T-cell (primary cell): ENCODE measurements at regions not wholly inside any gene's neighbourhood (a gene's known extent, or its start where the extent isn't known, plus 50 kb on each side); places are given as distances from the start of the nearest gene placed in this dataset.

ENCODE experiments used
- ATAC-seq, 4 experiments: fragments of 200-7000 bp in 3 of 4; fragments of 150-1000 bp in 1 of 4; cut with Tn5 transposase; replicated peaks in 1 of 4; 1 replicate in 3 of 4; 2 replicates in 1 of 4; pipeline ENCODE4 v1.10.0; 2021; ENCODE audit warnings: moderate library complexity in 3 of 4, mild to moderate bottlenecking in 2 of 4, moderate number of reproducible peaks in 1 of 4
- CTCF ChIA-PET, 2 donors: fragments of 300-600 bp; sonication (Branson Sonifier 250); formaldehyde crosslinking; loops; one replicate each; lab custom pipeline; 2022; ENCODE audit warnings: antibody characterized with exemption in 2 of 2; lab: Charles Lee
- POLR2A ChIA-PET, 2 donors: fragments of 300-600 bp; sonication (Branson Sonifier 250); formaldehyde crosslinking; loops; one replicate each; lab custom pipeline; 2022; ENCODE audit warnings: antibody characterized with exemption in 2 of 2; lab: Charles Lee
- DNase-seq, 35 experiments: peaks; one replicate each; pipeline versions ENCODE4 v3.0.0 to v3.0.0-alpha.2; 2013 to 2023
- H3K27ac ChIP-seq: one replicate; pipeline ENCODE4 v1.5.1; 2013; ENCODE audit warnings: low read length
- H3K27me3 ChIP-seq, 2 experiments: replicated peaks in 1 of 2; 1 replicate in 1 of 2; 2 replicates in 1 of 2; pipeline versions ENCODE4 v1.6.1 to v1.7.0; 2013; ENCODE audit warnings: low read length in 1 of 2, mixed read lengths in 1 of 2; ENCODE audit not compliant: control insufficient read depth in 2 of 2, insufficient read depth in 2 of 2; ENCODE audit errors: extremely low read depth in 1 of 2
- H3K36me3 ChIP-seq, 2 donors: 1 replicate in 1 of 2; 2 replicates in 1 of 2; pipeline versions ENCODE4 v1.6.1 to v1.7.0; 2013; ENCODE audit warnings: low read length in 1 of 2; ENCODE audit not compliant: control insufficient read depth in 2 of 2, insufficient read depth in 1 of 2; ENCODE audit errors: extremely low read depth in 1 of 2
- H3K4me1 ChIP-seq, 2 experiments: 1 replicate in 1 of 2; 2 replicates in 1 of 2; pipeline versions ENCODE4 v1.6.1 to v1.7.0; 2013; ENCODE audit warnings: low read length in 2 of 2, mixed read lengths in 1 of 2; ENCODE audit not compliant: insufficient read depth in 2 of 2, control insufficient read depth in 1 of 2; ENCODE audit errors: extremely low read depth in 1 of 2
- H3K4me3 ChIP-seq, 2 donors: 1 replicate in 1 of 2; 2 replicates in 1 of 2; pipeline versions ENCODE4 v1.5.1 to v1.7.0; 2013; ENCODE audit warnings: mild to moderate bottlenecking in 2 of 2, low read length in 1 of 2, moderate library complexity in 1 of 2; ENCODE audit not compliant: control insufficient read depth in 1 of 2; ENCODE audit errors: extremely low read depth in 1 of 2
- H3K9me3 ChIP-seq: 2 replicates; pipeline ENCODE4 v1.7.0; 2013
- H3K27ac Mint-ChIP-seq, 2 donors: one replicate each; pipeline ENCODE4 v1.8.0; 2020 to 2021; ENCODE audit warnings: mild to moderate bottlenecking in 2 of 2, mixed read lengths in 2 of 2
- H3K27me3 Mint-ChIP-seq, 2 donors: one replicate each; pipeline ENCODE4 v1.8.0; 2021 to 2022; ENCODE audit warnings: mixed read lengths in 2 of 2
- H3K36me3 Mint-ChIP-seq: one replicate; pipeline ENCODE4 v1.8.0; 2021; ENCODE audit warnings: mixed read lengths
- H3K4me1 Mint-ChIP-seq, 3 donors: one replicate each; pipeline ENCODE4 v1.8.0; 2020 to 2022; ENCODE audit warnings: mixed read lengths in 3 of 3, mild to moderate bottlenecking in 1 of 3
- H3K4me3 Mint-ChIP-seq, 3 donors: one replicate each; pipeline ENCODE4 v1.8.0; 2020 to 2022; ENCODE audit warnings: mild to moderate bottlenecking in 3 of 3, mixed read lengths in 3 of 3, moderate library complexity in 3 of 3
- H3K9me3 Mint-ChIP-seq, 3 donors: one replicate each; pipeline ENCODE4 v1.8.0; 2020 to 2022; ENCODE audit warnings: mixed read lengths in 3 of 3
- WGBS: methylation state at CpG from one replicate; pipeline ENCODE4 v1.1.5; 2013; ENCODE audit warnings: missing lambda C conversion rate; ENCODE audit not compliant: insufficient coverage; 5-methylcytosine and 5-hydroxymethylcytosine counted together

- H3K27ac ChIP-seq: no peak overlapping the region
- no peaks in the 10 kb centered on the region for H3K36me3 ChIP-seq
- CTCF ChIA-PET: no interaction called here
- Mint-ChIP-seq H3K27ac (no peak overlapping the region), H3K36me3 (no peaks in the 10 kb centered on the region), H3K9me3 (no peaks in the 10 kb centered on the region), H3K27me3 (no peaks in the 10 kb centered on the region), H3K4me1 (no peaks in the 10 kb centered on the region), H3K4me3 (no peak overlapping the region)
- H3K4me1 ChIP-seq: no peaks in the 10 kb centered on the region
- H3K9me3 ChIP-seq: no peaks in the 10 kb centered on the region
- ATAC-seq (no peak), DNase-seq (no peak)
- no peaks in the 10 kb centered on the region for H3K27me3 ChIP-seq
- WGBS: no CpG with 5 or more reads among the region's 4 CpGs
- H3K4me3 ChIP-seq: no peak overlapping the region
- POLR2A ChIA-PET: no interaction called here
Measured at GRCh38 chr4:163913571-163913970, 419.1 kb downstream of the TMA16 start.

- no peak for ATAC-seq
- Histone ChIP-seq H3K27me3 (no peaks in the 10 kb centered on the region), H3K9me3 (no peaks in the 10 kb centered on the region), H3K36me3 (no peaks in the 10 kb centered on the region), H3K4me3 (no peak overlapping the region), H3K27ac (no peak overlapping the region), H3K4me1 (no peaks in the 10 kb centered on the region)
- no CpG with 5 or more reads among the region's 3 CpGs for WGBS
- Mint-ChIP-seq H3K36me3 (no peaks in the 10 kb centered on the region), H3K4me3 (no peak overlapping the region), H3K27ac (no peak overlapping the region), H3K9me3 (no peaks in the 10 kb centered on the region), H3K4me1 (no peaks in the 10 kb centered on the region), H3K27me3 (no peaks in the 10 kb centered on the region)
- ChIA-PET CTCF (no interaction called here), POLR2A (no interaction called here)
- DNase-seq: no peak
Measured at GRCh38 chr4:163915896-163916295, 421.4 kb downstream of the TMA16 start.

- ATAC-seq (no peak), DNase-seq (no peak)
- CTCF ChIA-PET: no interaction called here
- Mint-ChIP-seq H3K4me1 (peaks cover 0 to 3% (median 0%) of the 10 kb centered on the region in 3 donors), H3K27me3 (no peaks in the 10 kb centered on the region), H3K4me3 (no peak overlapping the region), H3K27ac (no peak overlapping the region), H3K9me3 (no peaks in the 10 kb centered on the region), H3K36me3 (no peaks in the 10 kb centered on the region)
- Histone ChIP-seq H3K4me1 (no peaks in the 10 kb centered on the region), H3K4me3 (no peak overlapping the region), H3K9me3 (no peaks in the 10 kb centered on the region), H3K27me3 (no peaks in the 10 kb centered on the region), H3K27ac (no peak overlapping the region), H3K36me3 (no peaks in the 10 kb centered on the region)
- POLR2A ChIA-PET: no interaction called here
- 86% methylated on average over 1 of the region's 2 CpGs for WGBS
Measured at GRCh38 chr4:163920426-163920825, 425.9 kb downstream of the TMA16 start.

- Mint-ChIP-seq H3K27me3 (no peaks in the 10 kb centered on the region), H3K9me3 (no peaks in the 10 kb centered on the region), H3K36me3 (no peaks in the 10 kb centered on the region), H3K4me3 (no peak overlapping the region), H3K27ac (no peak overlapping the region), H3K4me1 (peaks cover 0 to 3% (median 0%) of the 10 kb centered on the region in 3 donors)
- H3K36me3 ChIP-seq: no peaks in the 10 kb centered on the region
- ATAC-seq: peak in 1 of 4 experiments; percentile 41
- H3K27ac ChIP-seq: no peak overlapping the region
- CTCF ChIA-PET: no interaction called here
- peak in 1 of 35 experiments; percentile 1 for DNase-seq
- no peaks in the 10 kb centered on the region for H3K27me3 ChIP-seq
- no peak overlapping the region for H3K4me3 ChIP-seq
- H3K4me1 ChIP-seq: no peaks in the 10 kb centered on the region
- no peaks in the 10 kb centered on the region for H3K9me3 ChIP-seq
- POLR2A ChIA-PET: no interaction called here
- WGBS: no CpG with 5 or more reads among the region's 2 CpGs
Measured at GRCh38 chr4:163922302-163922701, 427.8 kb downstream of the TMA16 start.

DNA sequence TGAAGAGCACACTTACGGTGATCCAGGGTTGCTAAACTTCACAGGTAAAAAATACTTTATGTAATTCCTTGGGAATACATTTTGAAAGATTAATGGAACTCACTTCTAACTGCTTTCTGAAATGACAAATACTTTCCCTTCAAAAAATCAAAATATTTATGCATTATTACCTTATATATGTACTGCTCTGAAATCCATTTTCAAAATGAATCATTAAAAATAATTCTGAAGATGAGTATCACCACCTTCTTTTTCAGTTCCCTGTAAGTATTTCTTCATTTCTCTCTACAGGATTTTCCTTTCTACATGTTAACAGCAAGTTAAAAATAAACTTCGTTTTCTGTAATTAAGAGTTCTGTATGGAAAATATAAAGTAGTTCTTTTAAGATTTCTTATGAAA, 428.6 kb downstream of the TMA16 start:
- no CpG with 5 or more reads among the region's 2 CpGs for WGBS
- ChIA-PET POLR2A (no interaction called here), CTCF (no interaction called here)

GRCh38 chr4:163930086-163930485, 435.6 kb downstream of the TMA16 start:
- no peak for ATAC-seq
- CTCF ChIA-PET: interaction anchor here in 1 of 2 donors (0.7 kb wide), 1 partner anchor 171 kb away, joined by 4 read pairs; no protein-coding TSS in a partner anchor
- no peaks in the 10 kb centered on the region for H3K4me1 Mint-ChIP-seq

More for the DNA sequence above, 428.6 kb downstream of the TMA16 start:
- Histone ChIP-seq H3K27me3 (no peaks in the 10 kb centered on the region), H3K27ac (no peak overlapping the region), H3K4me1 (no peaks in the 10 kb centered on the region), H3K4me3 (no peak overlapping the region), H3K36me3 (no peaks in the 10 kb centered on the region), H3K9me3 (no peaks in the 10 kb centered on the region)
- Mint-ChIP-seq H3K4me3 (no peak overlapping the region), H3K27ac (no peak overlapping the region), H3K36me3 (no peaks in the 10 kb centered on the region), H3K4me1 (peaks cover 0 to 3% (median 0%) of the 10 kb centered on the region in 3 donors), H3K27me3 (no peaks in the 10 kb centered on the region), H3K9me3 (no peaks in the 10 kb centered on the region)
- ATAC-seq (no peak), DNase-seq (no peak)

DNA sequence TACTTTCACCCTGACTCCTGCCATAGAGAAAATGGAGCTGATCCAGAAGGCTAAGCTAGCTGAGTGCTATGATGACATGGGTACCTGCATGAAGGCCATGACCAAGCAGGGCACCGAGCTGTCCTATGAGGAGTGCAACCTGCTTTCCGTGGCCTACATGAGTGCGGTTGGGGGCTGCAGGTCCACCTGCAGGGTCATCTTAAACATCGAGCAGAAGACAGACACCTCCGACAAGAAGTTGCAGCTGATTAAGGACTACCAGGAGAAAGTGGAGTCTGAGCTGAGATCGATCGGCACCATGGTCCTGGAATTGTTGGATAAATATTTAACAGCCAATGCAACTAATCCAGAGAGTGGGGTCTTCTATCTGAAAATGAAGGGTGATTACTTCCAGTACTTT, 438.0 kb downstream of the TMA16 start:
- no peaks in the 10 kb centered on the region for H3K27me3 ChIP-seq
- H3K4me1 ChIP-seq: no peaks in the 10 kb centered on the region
- ATAC-seq (no peak), DNase-seq (no peak)
- no peaks in the 10 kb centered on the region for H3K4me1 Mint-ChIP-seq
- no peak overlapping the region for H3K4me3 ChIP-seq
- H3K27me3 Mint-ChIP-seq: no peaks in the 10 kb centered on the region
- no peaks in the 10 kb centered on the region for H3K36me3 ChIP-seq
- ChIA-PET CTCF (interaction anchor here in 1 of 2 donors (0.6 kb wide), 1 partner anchor 500 kb away, joined by 3 read pairs; no protein-coding TSS in a partner anchor), POLR2A (interaction anchor here in 1 of 2 donors (0.6 kb wide), 1 partner anchor 1082 kb away, joined by 3 read pairs; no protein-coding TSS in a partner anchor)
- H3K36me3 Mint-ChIP-seq: no peaks in the 10 kb centered on the region
- H3K27ac ChIP-seq: no peak overlapping the region
- H3K9me3 ChIP-seq: no peaks in the 10 kb centered on the region
- no peak overlapping the region for H3K27ac Mint-ChIP-seq
- no peak overlapping the region for H3K4me3 Mint-ChIP-seq
- WGBS: 87% methylated on average over 2 of the region's 7 CpGs
- H3K9me3 Mint-ChIP-seq: peaks cover 0 to 4% (median 0%) of the 10 kb centered on the region in 3 donors

More at GRCh38 chr4:163930086-163930485, 435.6 kb downstream of the TMA16 start:
- POLR2A ChIA-PET: no interaction called here
- no peaks in the 10 kb centered on the region for H3K27me3 ChIP-seq
- H3K9me3 ChIP-seq: no peaks in the 10 kb centered on the region
- no peaks in the 10 kb centered on the region for H3K9me3 Mint-ChIP-seq
- no peaks in the 10 kb centered on the region for H3K36me3 ChIP-seq
- DNase-seq: no peak
- H3K4me3 Mint-ChIP-seq: no peak overlapping the region
- H3K4me1 ChIP-seq: no peaks in the 10 kb centered on the region
- H3K27ac ChIP-seq: no peak overlapping the region
- no peak overlapping the region for H3K4me3 ChIP-seq
- H3K27ac Mint-ChIP-seq: no peak overlapping the region
- no peaks in the 10 kb centered on the region for H3K36me3 Mint-ChIP-seq
- H3K27me3 Mint-ChIP-seq: no peaks in the 10 kb centered on the region
